Subcutaneous abdominal adipose tissue (tissue), 5 donors: ENCODE measurements at regions not wholly inside any gene's neighbourhood (a gene's known extent, or its start where the extent isn't known, plus 50 kb on each side); places are given as distances from the start of the nearest gene placed in this dataset.

ENCODE experiments used
- H3K27ac ChIP-seq: one replicate; pipeline ENCODE4 v1.7.0; 2013; ENCODE audit warnings: low read depth, mild to moderate bottlenecking, inconsistent platforms, low read length, moderate library complexity
- H3K27me3 ChIP-seq, 5 donors: one replicate each; pipeline ENCODE4 v1.7.0; 2013; ENCODE audit warnings: low read length in 5 of 5, inconsistent platforms in 1 of 5; ENCODE audit not compliant: control insufficient read depth in 5 of 5, insufficient read depth in 4 of 5
- H3K36me3 ChIP-seq, 5 donors: one replicate each; pipeline ENCODE4 v1.7.0; 2013; ENCODE audit warnings: low read length in 5 of 5; ENCODE audit not compliant: control insufficient read depth in 5 of 5, insufficient read depth in 5 of 5
- H3K4me1 ChIP-seq, 5 donors: one replicate each; pipeline ENCODE4 v1.7.0; 2013; ENCODE audit warnings: low read length in 5 of 5, mild to moderate bottlenecking in 3 of 5, moderate library complexity in 1 of 5; ENCODE audit not compliant: control insufficient read depth in 5 of 5, insufficient read depth in 5 of 5
- H3K4me3 ChIP-seq, 5 donors: one replicate each; pipeline ENCODE4 v1.7.0; 2013; ENCODE audit warnings: low read length in 5 of 5, low read depth in 1 of 5
- H3K9ac ChIP-seq, 5 donors: one replicate each; pipeline ENCODE4 v1.7.0; 2013; ENCODE audit warnings: low read length in 5 of 5, mild to moderate bottlenecking in 4 of 5, moderate library complexity in 3 of 5
- H3K9me3 ChIP-seq, 5 donors: one replicate each; pipeline ENCODE4 v1.7.0; 2013; ENCODE audit warnings: low read length in 5 of 5; ENCODE audit not compliant: control insufficient read depth in 5 of 5
- donor health status: healthy.
- donor health status: healthy.
- donor health status: healthy.
- donor health status: healthy.
- donor health status: healthy.

DNA sequence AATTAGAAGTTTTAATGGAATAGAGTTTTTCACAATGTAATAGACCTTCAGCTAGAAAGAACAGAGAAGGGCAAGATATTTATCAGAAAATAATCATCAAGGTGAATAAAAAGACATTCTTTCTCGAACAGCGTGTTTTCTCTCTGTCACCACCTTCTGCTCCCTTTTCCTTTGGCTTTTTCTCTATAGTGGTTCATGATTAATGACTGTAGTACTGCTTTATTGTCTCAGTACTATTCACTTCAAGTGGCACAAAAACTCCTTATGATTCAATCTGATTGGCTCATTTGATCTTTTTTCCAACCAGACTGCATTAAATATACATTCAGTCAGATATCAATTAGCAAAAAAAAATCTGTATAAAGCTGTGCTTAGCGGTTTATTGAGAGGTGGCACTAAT lies 516.0 kb downstream of the OTOL1 start:
- Histone ChIP-seq H3K9me3 (peaks cover 0 to 3% (median 0%) of the 10 kb centered on the region in 5 donors), H3K9ac (no peak overlapping the region), H3K27me3 (no peaks in the 10 kb centered on the region), H3K4me1 (no peaks in the 10 kb centered on the region), H3K36me3 (no peaks in the 10 kb centered on the region), H3K4me3 (no peak overlapping the region), H3K27ac (no peak overlapping the region)

DNA sequence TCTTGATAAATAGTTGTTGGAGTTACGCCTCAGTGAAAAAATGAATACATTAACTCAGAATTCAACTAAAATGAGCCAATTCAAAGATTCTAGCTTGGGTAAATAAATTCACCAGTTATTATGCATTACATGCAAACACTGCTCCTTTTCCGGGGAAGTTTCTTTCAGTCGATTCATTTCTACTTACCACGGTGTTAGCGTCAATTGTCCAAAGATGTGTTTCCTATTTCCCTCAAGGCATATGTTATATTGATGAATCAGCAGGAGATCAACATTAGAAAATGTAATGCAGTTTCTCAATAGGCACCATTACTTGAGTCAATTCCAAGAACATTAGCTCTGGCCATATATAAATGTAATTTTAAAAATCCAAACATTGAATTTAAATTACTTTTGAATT lies 517.7 kb downstream of the OTOL1 start:
- Histone ChIP-seq H3K4me1 (no peaks in the 10 kb centered on the region), H3K9ac (no peak overlapping the region), H3K27me3 (no peaks in the 10 kb centered on the region), H3K4me3 (no peak overlapping the region), H3K36me3 (no peaks in the 10 kb centered on the region), H3K27ac (no peak overlapping the region), H3K9me3 (no peaks in the 10 kb centered on the region)

DNA sequence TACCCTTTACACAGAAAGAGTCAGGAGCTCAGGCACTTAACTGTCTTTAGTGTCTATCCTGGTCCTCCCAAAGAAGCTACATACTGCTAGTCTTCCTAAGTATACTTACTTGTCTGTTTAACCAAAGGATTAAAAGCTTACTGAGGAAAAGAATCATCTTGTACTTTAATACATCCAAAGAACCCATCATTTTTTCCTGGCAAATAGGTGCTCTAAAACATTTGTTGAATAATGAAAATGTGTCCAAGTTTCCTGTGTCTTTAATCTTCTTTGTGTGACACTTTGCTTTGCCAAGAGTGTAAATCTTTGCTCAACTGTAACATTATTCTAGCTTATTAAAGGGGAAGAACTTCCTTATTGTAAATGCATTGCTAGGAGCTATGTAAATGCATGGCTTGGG lies 519.2 kb downstream of the OTOL1 start:
- H3K9me3 ChIP-seq, result no peaks in the 10 kb centered on the region
- H3K4me3 ChIP-seq, result no peak overlapping the region
- no peak overlapping the region for H3K27ac ChIP-seq
- no peaks in the 10 kb centered on the region for H3K27me3 ChIP-seq
- no peaks in the 10 kb centered on the region for H3K36me3 ChIP-seq
- H3K4me1 ChIP-seq, result no peaks in the 10 kb centered on the region
- H3K9ac ChIP-seq, result no peak overlapping the region

DNA sequence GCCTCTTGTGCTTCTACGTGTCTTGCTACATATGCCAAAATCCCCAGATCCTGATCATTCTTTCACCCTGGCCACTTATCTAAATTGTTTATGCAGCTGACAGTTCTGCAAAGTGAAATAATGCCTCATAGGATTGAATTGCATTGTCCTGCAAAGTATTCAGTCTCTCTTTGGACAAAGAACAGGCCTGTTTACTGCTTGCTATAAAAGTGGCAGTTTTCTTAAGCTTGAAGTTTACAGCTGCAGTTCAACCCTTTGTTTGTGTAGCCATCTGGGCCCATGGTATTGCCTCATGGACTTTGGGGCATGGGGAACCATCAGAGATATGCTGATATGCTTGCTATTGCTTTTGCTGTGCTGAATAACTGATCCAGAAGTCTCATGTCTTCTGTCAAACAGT lies 523.2 kb downstream of the OTOL1 start:
- H3K27me3 ChIP-seq, result no peaks in the 10 kb centered on the region
- H3K4me1 ChIP-seq, result no peaks in the 10 kb centered on the region
- H3K36me3 ChIP-seq, result no peaks in the 10 kb centered on the region
- H3K9ac ChIP-seq, result no peak overlapping the region
- no peak overlapping the region for H3K27ac ChIP-seq
- H3K4me3 ChIP-seq, result no peak overlapping the region
- H3K9me3 ChIP-seq, result no peaks in the 10 kb centered on the region

DNA sequence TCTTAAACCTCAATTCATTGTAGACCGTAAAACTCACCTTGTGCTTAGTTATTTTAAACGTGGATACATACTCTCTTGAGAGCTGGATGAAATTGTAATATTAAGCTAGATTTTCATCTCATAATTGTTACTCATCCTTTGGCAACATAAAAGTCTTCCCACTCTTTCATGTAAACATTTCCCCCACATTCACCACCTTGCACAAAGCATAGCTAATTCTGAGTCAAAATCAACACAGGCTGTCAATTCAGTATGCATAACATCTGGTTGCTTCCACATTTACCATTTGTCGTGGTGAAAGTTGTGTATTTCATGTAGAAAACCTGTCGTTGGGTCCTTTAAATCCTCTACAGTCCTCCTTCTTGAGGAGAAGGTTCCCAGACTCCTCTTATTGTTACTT lies 524.6 kb downstream of the OTOL1 start:
- H3K4me1 ChIP-seq, result no peaks in the 10 kb centered on the region
- H3K27me3 ChIP-seq, result no peaks in the 10 kb centered on the region
- no peak overlapping the region for H3K9ac ChIP-seq
- no peaks in the 10 kb centered on the region for H3K36me3 ChIP-seq
- no peak overlapping the region for H3K27ac ChIP-seq
- H3K9me3 ChIP-seq, result no peaks in the 10 kb centered on the region
- H3K4me3 ChIP-seq, result no peak overlapping the region

DNA sequence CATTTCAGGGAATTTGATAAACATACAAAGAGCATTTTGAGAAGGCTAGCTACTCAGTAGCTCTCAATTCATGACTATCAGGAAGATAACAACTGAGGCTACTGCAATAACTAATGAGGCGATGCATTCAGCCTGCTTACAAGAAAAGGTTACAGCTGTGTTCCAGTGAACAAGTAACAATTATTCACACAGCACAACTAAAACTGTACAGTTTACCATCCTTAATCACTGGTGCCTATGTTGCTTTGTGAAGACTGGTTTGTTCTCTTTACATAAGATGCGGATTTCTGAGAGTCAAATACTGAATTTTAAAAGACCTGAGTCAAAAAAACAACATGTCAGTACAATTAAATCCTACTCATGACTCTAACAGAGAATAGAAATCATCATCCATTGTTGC lies 526.3 kb downstream of the OTOL1 start:
- H3K9ac ChIP-seq, result no peak overlapping the region
- H3K4me1 ChIP-seq, result no peaks in the 10 kb centered on the region
- H3K27me3 ChIP-seq, result no peaks in the 10 kb centered on the region
- H3K9me3 ChIP-seq, result no peaks in the 10 kb centered on the region
- H3K27ac ChIP-seq, result no peak overlapping the region
- H3K4me3 ChIP-seq, result no peak overlapping the region
- no peaks in the 10 kb centered on the region for H3K36me3 ChIP-seq

DNA sequence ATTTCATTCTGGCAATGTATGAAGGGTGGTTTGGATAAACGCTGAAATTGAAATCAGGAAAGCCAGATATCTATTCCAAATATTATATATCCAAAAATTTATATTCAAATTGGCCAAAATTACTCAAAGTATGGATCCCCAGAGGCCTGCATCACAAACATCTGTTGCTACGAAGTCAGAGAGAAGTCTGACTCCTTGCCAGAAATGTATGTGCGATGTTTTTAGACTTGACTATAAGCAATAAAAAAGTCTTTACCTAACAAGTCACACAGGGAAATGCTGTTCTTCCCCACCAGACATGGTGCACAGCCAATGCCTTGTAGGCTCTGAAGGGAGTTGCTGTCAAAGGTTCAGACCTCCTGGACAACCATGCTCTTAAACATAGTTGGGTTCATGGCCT lies 533.1 kb downstream of the OTOL1 start:
- Histone ChIP-seq H3K9ac (no peak overlapping the region), H3K27me3 (no peaks in the 10 kb centered on the region)

DNA sequence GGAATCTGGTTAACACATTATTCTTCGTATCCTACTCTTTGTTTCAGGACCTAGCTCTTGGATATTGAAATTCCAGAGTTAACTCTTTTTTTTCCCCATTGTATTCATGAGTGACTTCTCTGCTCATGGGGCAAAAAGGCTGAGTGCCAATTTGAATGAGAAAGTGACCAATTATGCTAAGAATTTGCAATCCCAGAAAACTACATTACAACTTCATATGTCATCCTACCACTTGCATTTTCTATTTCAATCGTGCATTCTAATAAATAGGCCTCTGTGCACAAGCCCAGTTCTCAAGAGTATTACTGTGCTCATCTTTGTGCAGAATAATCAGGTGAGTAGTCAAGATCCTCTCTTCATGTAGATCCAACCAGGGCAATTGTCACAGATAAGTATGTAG lies 537.8 kb downstream of the OTOL1 start:
- H3K4me3 ChIP-seq, result no peak overlapping the region
- H3K36me3 ChIP-seq, result no peaks in the 10 kb centered on the region
- H3K9me3 ChIP-seq, result no peaks in the 10 kb centered on the region
- no peak overlapping the region for H3K27ac ChIP-seq
- no peak overlapping the region for H3K9ac ChIP-seq
- no peaks in the 10 kb centered on the region for H3K27me3 ChIP-seq
- no peaks in the 10 kb centered on the region for H3K4me1 ChIP-seq

More for the DNA sequence above, 533.1 kb downstream of the OTOL1 start:
- no peak overlapping the region for H3K27ac ChIP-seq
- H3K9me3 ChIP-seq, result no peaks in the 10 kb centered on the region
- H3K36me3 ChIP-seq, result no peaks in the 10 kb centered on the region
- no peak overlapping the region for H3K4me3 ChIP-seq
- H3K4me1 ChIP-seq, result no peaks in the 10 kb centered on the region

DNA sequence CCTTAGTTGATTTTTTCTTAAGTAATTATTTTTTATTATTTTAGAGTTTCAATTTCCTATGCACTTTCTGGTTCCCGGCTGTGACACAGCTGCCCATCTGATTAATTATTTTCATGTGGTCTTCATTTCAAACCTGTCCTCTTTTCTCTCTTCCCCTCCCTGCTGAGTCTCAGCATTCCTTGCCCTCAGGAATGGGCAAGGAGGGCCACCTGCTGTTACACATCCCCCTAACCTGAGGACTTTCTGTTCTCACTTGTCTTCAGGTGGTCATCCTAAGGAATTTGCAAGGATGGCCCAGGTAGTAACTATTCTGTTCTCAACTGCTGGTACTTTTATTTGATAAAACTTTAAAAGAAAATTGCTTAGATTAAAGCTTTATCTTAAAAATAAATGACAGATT lies 545.0 kb downstream of the OTOL1 start:
- no peak overlapping the region for H3K27ac ChIP-seq
- H3K9me3 ChIP-seq, result no peaks in the 10 kb centered on the region
- H3K36me3 ChIP-seq, result no peaks in the 10 kb centered on the region
- H3K4me1 ChIP-seq, result no peaks in the 10 kb centered on the region
- no peak overlapping the region for H3K9ac ChIP-seq
- no peaks in the 10 kb centered on the region for H3K27me3 ChIP-seq
- H3K4me3 ChIP-seq, result no peak overlapping the region

DNA sequence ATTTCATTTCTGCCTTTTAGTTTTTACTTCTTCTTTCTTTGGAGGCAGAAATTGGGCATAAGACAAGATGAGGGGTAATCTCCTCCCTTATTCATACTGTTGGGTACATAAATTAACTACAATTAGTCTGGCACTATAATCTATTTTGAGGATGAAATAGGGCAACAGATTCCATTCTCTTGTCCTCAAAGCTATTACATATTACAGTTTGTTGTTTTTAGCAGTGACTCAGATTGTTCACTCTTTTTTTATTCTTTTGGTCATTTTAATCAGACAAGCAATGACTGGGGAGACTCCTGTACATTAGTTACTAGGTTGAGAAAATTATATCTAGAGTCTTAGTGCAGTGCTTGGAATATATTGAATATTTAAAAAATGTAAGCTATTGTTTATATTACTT lies 556.0 kb downstream of the OTOL1 start:
- no peak overlapping the region for H3K27ac ChIP-seq
- no peaks in the 10 kb centered on the region for H3K9me3 ChIP-seq
- H3K27me3 ChIP-seq, result no peaks in the 10 kb centered on the region
- no peaks in the 10 kb centered on the region for H3K4me1 ChIP-seq
- no peak overlapping the region for H3K9ac ChIP-seq
- no peaks in the 10 kb centered on the region for H3K36me3 ChIP-seq
- H3K4me3 ChIP-seq, result no peak overlapping the region

DNA sequence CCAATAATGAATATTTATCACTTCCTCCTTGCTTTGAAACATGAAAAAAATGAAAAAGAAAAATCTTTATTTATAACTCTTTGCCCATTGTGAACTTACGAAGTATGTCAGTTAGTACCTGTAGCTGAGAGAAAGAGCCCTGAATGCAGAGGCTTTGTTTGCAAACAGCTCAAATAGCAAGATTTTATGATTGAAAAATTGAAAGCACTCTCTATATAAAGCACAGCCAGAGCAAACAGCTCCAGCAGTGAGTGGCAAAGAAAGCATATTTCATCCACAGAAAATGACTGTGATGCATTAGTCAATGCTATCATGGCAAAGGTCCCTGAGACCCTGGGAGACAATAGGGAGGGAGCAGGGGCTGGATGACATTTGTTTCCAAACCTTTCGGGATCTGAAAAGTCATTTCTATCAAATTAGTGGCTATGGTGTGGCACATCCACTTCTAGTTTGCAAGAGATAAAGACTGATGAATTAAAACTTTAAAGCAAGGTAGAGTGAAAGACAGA lies 576.1 kb downstream of the OTOL1 start:
- Histone ChIP-seq H3K4me3 (no peak overlapping the region), H3K27me3 (no peaks in the 10 kb centered on the region), H3K27ac (no peak overlapping the region), H3K9me3 (no peaks in the 10 kb centered on the region), H3K4me1 (no peaks in the 10 kb centered on the region), H3K9ac (no peak overlapping the region), H3K36me3 (no peaks in the 10 kb centered on the region)
